Right forelimb (tissue), 1 donor: ENCODE measurements at regions not wholly inside any gene's neighbourhood (a gene's known extent, or its start where the extent isn't known, plus 50 kb on each side); places are given as distances from the start of the nearest gene placed in this dataset.
"Not testable (repeated sequence)": the region's sequence is repeated elsewhere in the genome, so short reads cannot be mapped to it uniquely, and the experiment has no call there.

Experiments used
- DNase-seq: peaks from one replicate; pipeline ENCODE4 v3.0.0-alpha.2; 2018

- no peak for DNase-seq
Observed at GRCh38 chr9:749716-750115, 91.8 kb upstream of the DMRT1 start.

- DNase-seq, result no peak
Observed at GRCh38 chr9:750249-750967, 91.1 kb upstream of the DMRT1 start.

DNA sequence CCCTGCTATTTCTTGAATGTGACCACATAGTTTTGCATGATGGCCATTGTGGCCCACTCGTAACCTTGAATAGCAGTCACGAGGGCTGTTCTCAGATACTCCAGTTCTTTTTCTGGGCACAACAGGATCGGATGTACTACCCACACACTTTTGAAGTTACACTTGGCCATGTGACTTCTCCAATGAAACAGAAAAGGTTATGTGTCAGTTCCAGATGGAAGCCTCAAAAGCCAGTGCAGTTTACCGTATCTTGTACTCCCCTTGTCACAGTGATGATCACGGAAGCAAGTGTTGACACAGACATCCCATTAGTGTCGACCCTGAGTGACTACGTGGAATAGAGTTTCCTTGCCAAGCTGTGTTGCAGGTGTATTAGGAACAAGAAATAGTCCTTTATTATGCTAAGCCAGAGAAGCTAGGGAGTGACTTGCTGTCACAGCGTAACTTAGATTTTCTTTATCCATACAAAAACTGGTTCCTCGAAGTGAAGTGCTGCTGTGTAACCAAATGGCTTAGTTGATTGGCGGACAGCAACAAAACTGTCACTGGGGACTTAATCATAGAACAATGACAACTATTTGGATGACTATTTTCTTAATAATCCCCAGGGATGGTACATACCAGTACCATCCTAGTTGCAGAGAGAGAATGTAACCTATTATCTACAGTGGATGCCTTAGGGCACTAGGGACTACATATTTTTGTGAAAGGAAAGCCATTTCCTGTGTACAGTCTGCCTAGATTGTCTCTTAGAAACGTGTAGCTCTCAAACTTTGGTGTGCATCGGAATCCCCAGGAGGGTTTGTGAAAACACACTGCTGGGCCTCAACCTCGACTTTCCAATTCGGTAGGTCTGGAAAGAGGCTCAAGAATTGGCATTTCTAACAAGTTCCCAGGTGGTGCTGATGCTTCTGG lies 90.1 kb upstream of the DMRT1 start:
- no peak for DNase-seq

DNA sequence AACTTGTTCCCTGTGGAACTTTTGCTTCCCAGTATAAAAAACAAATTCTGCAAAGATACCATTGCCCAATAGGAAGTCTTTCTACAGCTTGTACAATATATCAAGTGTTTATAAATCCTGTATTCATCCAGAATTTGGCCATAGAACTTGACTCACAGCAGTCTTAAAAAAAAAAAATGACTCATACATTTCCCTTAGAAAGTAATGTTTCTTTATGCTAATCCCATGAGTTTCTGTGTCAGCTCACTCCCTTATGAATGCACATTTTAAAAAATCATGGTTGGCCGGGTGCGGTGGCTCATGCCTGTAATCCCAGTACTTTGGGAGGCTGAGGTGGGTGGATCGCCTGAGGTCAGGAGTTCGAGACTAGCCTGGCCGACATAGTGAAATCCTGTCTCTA lies 89.3 kb upstream of the DMRT1 start:
- DNase-seq, result no peak

GRCh38 chr9:752681-753200 lies 88.8 kb upstream of the DMRT1 start:
- DNase-seq, result no peak

DNA sequence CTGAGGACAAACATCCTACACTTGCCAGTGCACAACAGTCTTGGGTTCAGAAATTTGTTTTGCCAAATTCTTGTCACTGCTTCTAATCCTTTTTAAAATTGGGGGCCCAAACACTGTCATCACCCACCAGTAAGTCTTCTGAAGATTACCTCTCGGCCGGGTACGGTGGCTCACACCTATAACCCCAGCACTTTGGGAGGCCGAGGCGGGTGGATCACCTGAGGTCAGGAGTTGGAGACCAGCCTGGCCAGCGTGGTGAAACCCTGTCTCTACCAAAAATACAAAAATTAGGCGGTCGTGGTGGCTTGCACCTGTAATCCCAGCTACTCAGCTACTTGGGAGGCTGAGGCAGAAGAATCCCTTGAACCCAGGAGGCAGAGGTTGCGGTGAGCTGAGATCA lies 87.8 kb upstream of the DMRT1 start:
- not testable (repeated sequence) for DNase-seq

DNA sequence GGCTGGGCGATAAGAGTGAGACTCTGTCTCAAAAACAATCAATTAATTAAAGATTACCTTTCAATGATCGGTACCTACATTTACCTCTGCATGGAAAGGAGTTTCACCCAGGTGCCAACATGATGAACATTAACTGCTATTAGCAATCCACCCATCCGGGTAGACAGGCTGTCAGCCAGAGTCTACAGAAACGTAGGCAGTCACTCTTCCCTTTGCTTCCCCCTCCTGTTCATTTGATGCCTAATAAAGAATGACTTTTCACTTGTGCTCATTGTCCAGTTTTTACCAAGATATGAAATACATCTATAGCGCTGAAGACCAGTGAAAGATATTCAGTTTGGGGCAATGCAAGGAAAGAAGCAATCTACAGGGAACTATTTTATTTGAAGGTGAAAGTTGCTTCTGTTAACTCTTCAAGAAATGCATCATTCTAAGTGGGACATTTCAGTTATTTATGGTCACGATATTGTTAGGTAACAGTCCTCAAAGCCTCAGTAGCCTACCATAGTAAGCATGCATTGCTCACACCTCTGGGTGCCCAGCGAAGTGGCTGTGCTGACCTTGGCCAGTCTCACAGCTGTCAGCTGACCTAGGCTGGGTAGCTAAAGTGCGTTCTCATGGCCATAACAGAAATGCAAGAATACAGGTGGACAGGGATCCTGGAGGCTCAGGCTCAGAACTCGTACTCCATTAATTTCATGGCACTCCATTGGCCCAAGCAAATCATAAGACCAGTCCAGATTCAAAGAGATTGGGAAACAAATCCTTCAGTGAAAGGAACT lies 87.2 kb upstream of the DMRT1 start:
- no peak for DNase-seq

- no peak for DNase-seq
Observed at GRCh38 chr9:755454-756381, 85.8 kb upstream of the DMRT1 start.

DNA sequence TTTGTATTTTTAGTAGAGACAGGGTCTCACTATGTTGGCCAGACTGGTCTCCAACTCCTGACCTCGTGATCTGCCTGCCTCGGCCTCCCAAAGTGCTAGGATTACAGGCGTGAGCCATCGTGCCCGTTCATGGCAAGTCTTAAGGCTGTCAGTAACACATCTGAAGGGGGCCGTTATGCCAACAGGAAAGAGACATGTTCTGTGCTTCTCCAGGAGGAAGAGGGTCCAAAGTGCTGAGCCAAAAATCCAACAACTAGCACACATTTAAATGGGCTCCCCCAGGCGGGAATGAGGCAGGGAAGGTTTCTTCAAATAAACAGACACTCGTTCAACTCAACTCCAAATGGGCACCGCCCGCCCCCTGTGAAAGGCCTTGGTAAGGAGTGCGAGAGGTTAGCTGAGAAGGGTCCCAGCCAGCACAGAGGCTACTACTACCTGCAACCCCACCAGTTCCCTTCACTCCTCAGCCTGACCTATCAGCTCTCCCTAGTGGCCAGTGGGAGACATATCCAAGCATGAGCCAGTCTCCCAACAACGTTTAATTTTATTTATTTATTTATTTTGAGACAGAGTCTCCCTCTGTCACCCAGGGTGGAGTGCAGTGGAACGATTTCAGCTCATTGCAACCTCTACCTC lies 84.1 kb upstream of the DMRT1 start:
- no peak for DNase-seq

- DNase-seq, result no peak
Observed at GRCh38 chr9:758146-758545, 83.4 kb upstream of the DMRT1 start.

DNA sequence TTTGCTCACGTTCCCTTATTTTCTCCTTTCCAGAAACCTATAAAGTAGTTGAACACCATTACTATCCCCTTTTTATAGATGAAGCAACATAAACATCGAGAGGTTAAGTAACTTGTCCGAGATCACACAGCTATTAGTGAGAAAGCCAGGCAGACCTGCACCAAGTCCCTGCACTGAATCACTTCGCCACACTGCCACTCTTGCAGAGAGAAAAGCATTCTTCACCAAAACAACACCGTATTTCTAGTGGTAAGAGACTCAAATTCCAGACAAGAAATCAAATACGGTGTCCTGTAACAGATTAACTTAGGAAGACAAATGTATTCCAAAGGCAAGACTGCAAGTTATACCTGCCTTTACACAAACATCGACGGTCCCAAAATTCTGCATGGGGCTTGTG lies 82.0 kb upstream of the DMRT1 start:
- DNase-seq, result no peak

DNA sequence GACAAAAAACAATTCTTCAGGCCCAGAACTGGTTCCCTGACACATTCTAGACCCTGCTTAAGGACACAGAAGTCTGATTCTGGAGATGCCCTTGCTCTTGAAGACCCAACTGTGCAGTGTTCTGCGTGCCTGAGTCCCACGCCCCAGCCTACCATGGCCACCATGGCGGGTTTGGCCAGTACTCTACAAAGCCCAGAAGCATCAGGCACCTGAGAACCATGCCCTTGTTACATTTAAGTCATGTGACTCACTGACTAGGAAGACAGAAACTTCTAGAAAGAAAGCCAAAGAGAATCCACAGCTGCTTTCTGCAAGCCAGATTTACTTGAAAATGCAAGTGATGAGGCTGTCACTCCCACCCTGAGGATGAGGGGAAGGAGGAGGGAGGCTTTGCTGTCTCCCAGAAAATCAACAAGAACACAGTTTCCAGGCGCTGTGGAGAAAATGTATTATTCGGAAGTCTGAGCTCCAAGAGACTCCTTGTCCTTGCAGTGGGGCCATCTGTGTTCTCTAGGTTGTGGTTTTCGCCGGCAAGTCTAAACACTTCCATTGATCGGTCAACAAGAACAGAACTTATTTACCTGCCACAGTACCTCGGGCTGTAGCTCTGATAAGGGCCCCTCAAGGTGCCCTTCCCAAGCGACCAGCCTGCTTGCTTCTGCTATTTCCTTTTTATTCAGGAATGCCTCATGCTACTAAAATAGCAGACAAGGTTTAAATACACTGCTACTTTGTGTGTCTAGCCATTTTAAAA lies 81.3 kb upstream of the DMRT1 start:
- no peak for DNase-seq

DNA sequence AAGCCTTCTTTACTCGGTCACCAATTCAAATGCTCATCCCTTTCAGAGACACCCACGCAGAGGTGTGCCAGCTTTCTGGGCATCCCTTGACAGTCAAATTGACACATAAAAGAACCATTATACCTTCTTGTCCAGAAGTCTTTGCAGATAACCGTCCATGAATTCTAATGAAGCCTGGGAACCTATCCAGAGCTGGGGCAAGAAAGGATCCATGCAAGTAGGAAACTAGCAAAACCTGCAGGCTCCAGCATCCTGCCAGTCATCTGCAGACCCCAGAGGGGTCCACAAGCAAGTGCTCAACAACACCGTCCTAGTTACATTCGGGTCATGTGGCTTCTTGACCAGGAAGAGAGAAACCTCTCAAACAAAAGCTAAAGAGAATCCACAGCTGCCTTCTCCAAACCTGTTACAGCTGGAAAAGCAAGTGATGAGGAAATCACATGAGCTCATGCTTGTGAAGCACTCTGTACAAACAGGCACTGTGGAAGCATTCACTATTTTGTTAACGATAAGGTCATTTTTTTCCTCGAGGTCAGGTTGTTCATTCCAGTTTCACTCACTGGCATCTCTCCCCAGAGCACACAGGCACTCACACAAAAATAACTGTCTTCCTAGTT lies 80.2 kb upstream of the DMRT1 start:
- no peak for DNase-seq

DNA sequence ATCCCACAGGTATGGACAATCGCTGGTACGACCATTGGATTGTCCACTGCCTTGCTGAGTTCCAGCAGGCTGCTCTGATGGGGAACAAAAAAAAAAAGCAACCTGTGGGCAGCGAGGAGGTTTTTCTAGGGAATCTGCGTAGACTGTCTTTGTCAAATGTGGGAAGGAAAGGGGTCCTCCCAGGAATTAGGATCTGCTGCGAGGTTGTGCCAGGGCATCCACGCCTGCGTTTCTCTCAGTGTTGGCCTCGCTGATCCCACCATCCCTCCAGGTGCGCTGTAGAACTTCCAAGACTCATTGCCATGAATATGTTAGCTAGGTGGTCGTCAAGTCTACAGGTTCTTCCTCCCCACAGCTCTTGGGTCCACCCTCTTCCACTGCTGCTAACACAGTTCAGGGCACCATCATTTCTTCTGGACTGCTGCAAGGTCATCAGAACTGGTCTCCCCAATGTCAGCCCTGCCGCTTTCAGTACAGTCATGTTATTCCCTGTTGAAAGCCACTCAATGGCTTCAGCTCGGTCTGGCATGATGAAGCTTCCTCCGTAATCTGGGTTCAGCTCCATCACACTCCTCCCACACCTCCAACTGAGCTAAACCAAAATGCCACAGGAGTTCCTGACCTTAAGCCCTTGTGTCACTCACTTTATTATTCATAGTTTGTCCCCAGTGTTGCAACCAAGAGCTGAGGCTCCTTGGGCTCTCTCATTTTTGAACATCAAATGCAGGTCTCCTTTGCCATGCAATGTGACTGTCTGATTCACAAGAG lies 79.5 kb upstream of the DMRT1 start:
- DNase-seq, result no peak

DNA sequence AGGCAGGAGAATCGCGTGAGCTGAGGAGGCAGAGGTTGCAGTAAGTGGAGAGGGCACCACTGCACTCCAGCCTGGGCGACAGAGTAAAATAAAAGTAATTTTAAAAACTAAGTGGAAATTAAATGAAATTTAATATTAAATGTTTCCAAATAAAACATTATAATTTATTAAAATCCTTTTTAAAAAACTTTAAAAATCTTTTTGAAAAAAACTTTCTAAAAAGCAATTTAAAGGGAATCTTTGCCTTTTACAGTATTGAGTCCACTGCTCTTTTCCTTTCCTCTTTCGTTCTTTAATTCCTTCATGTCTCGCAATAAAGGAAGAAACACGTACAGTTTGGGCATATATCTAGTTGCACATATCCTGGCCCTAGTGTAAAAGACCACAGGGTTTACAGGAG lies 77.8 kb upstream of the DMRT1 start:
- DNase-seq, result no peak

DNA sequence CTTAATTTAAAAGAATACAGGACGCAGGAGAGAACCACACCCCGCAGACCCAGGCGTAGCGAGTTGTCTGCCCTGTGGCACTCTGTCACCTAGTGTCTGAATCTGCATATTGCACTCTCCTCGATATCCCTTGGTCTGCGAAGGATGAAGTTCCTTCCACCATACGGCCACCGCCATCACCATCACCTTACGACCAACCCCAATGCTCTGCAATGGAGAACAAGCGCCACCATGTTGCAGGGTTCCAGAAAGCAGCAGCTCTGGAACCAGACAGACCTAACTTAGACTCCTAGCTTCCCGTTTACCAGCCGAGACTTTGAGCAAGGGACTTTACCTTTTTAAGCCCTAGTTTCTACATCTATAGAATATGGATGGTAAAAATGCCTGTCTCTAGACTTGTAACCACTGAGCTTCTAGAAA lies 77.4 kb upstream of the DMRT1 start:
- peak; percentile 70 for DNase-seq

GRCh38 chr9:764986-765385 lies 76.5 kb upstream of the DMRT1 start:
- no peak for DNase-seq

- not testable (repeated sequence) for DNase-seq
Observed at GRCh38 chr9:767061-767561, 74.4 kb upstream of the DMRT1 start.

GRCh38 chr9:776086-776485 lies 65.4 kb upstream of the DMRT1 start:
- no peak for DNase-seq
